Mesendoderm (in vitro differentiated cells): ENCODE measurements at regions not wholly inside any gene's neighbourhood (a gene's known extent, or its start where the extent isn't known, plus 50 kb on each side); places are given as distances from the start of the nearest gene placed in this dataset.
A peak's percentile ranks its signal among the peaks of the same experiment; 100 is the strongest.

Experiments
- DNase-seq: peaks from one replicate; pipeline ENCODE4 v3.0.0; 2013
- H2AK5ac ChIP-seq: 2 replicates; pipeline ENCODE4 v1.6.1; 2013; ENCODE audit warnings: low read length, inconsistent platforms
- H2BK120ac ChIP-seq: 2 replicates; pipeline ENCODE4 v1.6.1; 2013; ENCODE audit warnings: low read depth, mild to moderate bottlenecking, low read length, moderate library complexity, mixed read lengths
- H2BK15ac ChIP-seq: replicated peaks from 2 replicates; pipeline ENCODE4 v1.6.1; 2013; ENCODE audit warnings: low read depth, mild to moderate bottlenecking, moderate library complexity
- H2BK5ac ChIP-seq: 2 replicates; pipeline ENCODE4 v1.6.1; 2013; ENCODE audit warnings: low read length, inconsistent platforms
- H3K18ac ChIP-seq: 2 replicates; pipeline ENCODE4 v1.6.1; 2013; ENCODE audit warnings: mild to moderate bottlenecking, low read length, mixed read lengths
- H3K23ac ChIP-seq: one replicate; pipeline ENCODE4 v1.6.1; 2013; ENCODE audit warnings: low read length
- H3K27ac ChIP-seq: 2 replicates; pipeline ENCODE4 v1.5.1; 2013; ENCODE audit warnings: low read depth, mild to moderate bottlenecking, inconsistent platforms, low read length, moderate library complexity
- H3K27me3 ChIP-seq: 2 replicates; pipeline ENCODE4 v1.6.1; 2013; ENCODE audit warnings: low read length, control low read depth, mild to moderate bottlenecking, inconsistent platforms; ENCODE audit not compliant: insufficient read depth, poor library complexity
- H3K36me3 ChIP-seq: 2 replicates; pipeline ENCODE4 v1.6.1; 2013; ENCODE audit warnings: low read length, inconsistent platforms; ENCODE audit not compliant: control insufficient read depth, insufficient read depth
- H3K4ac ChIP-seq: one replicate; pipeline ENCODE4 v1.6.1; 2013; ENCODE audit warnings: low read depth, mild to moderate bottlenecking, low read length, moderate library complexity
- H3K4me1 ChIP-seq: 2 replicates; pipeline ENCODE4 v1.6.1; 2013; ENCODE audit warnings: low read depth, low read length, inconsistent platforms; ENCODE audit not compliant: control insufficient read depth
- H3K4me2 ChIP-seq: 2 replicates; pipeline ENCODE4 v1.6.1; 2013; ENCODE audit warnings: low read length
- H3K4me3 ChIP-seq: 2 replicates; pipeline ENCODE4 v1.5.1; 2013; ENCODE audit warnings: mild to moderate bottlenecking, low read length
- H3K56ac ChIP-seq: one replicate; pipeline ENCODE4 v1.6.1; 2013; ENCODE audit warnings: low read length
- H3K79me1 ChIP-seq: 2 replicates; pipeline ENCODE4 v1.6.1; 2013; ENCODE audit warnings: low read length, inconsistent platforms
- H3K79me2 ChIP-seq: 2 replicates; pipeline ENCODE4 v1.6.1; 2013; ENCODE audit warnings: mild to moderate bottlenecking, low read length; ENCODE audit not compliant: control insufficient read depth, insufficient read depth
- H3K9ac ChIP-seq: 2 replicates; pipeline ENCODE4 v1.6.1; 2013; ENCODE audit warnings: low read length, inconsistent platforms
- H4K5ac ChIP-seq: one replicate; pipeline ENCODE4 v1.6.1; 2013; ENCODE audit warnings: low read length
- H4K8ac ChIP-seq: one replicate; pipeline ENCODE4 v1.6.1; 2013; ENCODE audit warnings: low read depth, mild to moderate bottlenecking, control low read depth, low read length, moderate library complexity
- WGBS: extraction: QIAGEN DNeasy Blood & Tissue Kit; methylation state at CpG from one replicate; pipeline ENCODE4 v1.1.7; 2013; ENCODE audit warnings: low lambda C conversion rate, missing lambda C conversion rate; ENCODE audit not compliant: insufficient coverage; ENCODE audit errors: extremely low coverage; 5-methylcytosine and 5-hydroxymethylcytosine counted together

DNA sequence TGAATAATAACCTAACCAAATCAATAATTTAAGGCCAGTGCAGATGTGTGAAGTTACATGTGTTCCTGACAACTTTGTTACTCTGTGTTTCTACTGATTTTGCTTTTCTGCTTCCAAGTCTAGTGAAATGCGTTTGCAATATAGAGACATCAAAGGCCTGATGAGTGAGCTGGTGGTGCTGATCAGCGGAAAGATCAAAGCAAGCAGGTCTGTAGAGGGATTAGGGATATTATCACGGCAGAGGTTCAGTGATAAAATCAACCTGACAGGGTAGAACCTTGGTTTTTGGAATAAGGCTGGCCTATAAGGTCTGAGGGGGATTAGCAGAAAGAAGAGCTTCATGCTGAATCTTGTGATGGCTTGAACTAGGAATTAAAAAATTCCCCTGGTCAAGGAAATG, 111.7 kb downstream of the EDEM1 start:
- no peak overlapping the region for H4K5ac ChIP-seq
- H3K4me3 ChIP-seq = no peak overlapping the region
- no CpG with 5 or more reads among the region's 3 CpGs for WGBS
- H3K9ac ChIP-seq = no peak overlapping the region
- H2BK5ac ChIP-seq = no peak overlapping the region
- no peak overlapping the region for H4K8ac ChIP-seq
- no peak overlapping the region for H2AK5ac ChIP-seq
- no peak overlapping the region for H2BK120ac ChIP-seq
- no peak overlapping the region for H3K4ac ChIP-seq
- H3K18ac ChIP-seq = no peak overlapping the region
- H3K27me3 ChIP-seq = no peaks in the 10 kb centered on the region
- H3K23ac ChIP-seq = no peak overlapping the region
- H3K56ac ChIP-seq = no peak overlapping the region
- H3K36me3 ChIP-seq = no peaks in the 10 kb centered on the region
- no peaks in the 10 kb centered on the region for H3K79me2 ChIP-seq
- H3K4me1 ChIP-seq = no peaks in the 10 kb centered on the region
- H3K4me2 ChIP-seq = no peak overlapping the region
- no peak overlapping the region for H2BK15ac ChIP-seq
- no peaks in the 10 kb centered on the region for H3K79me1 ChIP-seq
- DNase-seq = peak; percentile 24
- H3K27ac ChIP-seq = no peak overlapping the region

DNA sequence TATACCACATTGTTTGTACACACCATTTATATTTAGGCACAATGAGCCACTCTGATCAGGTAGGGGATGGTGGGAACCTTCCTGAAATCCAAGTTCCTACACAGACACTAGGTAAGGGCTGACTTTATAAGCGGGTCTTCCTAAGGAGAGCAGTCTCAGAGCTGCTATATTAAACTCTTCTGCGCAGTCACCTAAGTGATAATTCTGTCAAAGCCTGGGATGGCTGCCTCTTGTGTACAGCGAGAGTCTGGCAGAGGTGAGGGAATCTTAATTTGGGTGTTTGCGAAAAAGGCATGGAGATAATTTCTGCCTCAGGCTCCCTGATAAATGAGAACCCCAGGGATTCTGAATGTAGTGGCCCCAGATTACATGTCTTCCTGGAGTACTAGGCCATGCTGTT, 113.1 kb downstream of the EDEM1 start:
- Histone ChIP-seq H2BK120ac (no peak overlapping the region), H3K79me2 (no peaks in the 10 kb centered on the region), H4K8ac (no peak overlapping the region), H3K36me3 (no peaks in the 10 kb centered on the region), H3K79me1 (no peaks in the 10 kb centered on the region), H2AK5ac (no peak overlapping the region), H4K5ac (no peak overlapping the region), H3K23ac (no peak overlapping the region), H2BK15ac (no peak overlapping the region), H3K18ac (no peak overlapping the region), H3K27ac (no peak overlapping the region), H2BK5ac (no peak overlapping the region), H3K4me2 (no peak overlapping the region), H3K56ac (no peak overlapping the region), H3K4me3 (no peak overlapping the region), H3K4me1 (no peaks in the 10 kb centered on the region), H3K9ac (no peak overlapping the region), H3K27me3 (no peaks in the 10 kb centered on the region), H3K4ac (no peak overlapping the region)
- no CpG with 5 or more reads among the region's 4 CpGs for WGBS
- DNase-seq = no peak

DNA sequence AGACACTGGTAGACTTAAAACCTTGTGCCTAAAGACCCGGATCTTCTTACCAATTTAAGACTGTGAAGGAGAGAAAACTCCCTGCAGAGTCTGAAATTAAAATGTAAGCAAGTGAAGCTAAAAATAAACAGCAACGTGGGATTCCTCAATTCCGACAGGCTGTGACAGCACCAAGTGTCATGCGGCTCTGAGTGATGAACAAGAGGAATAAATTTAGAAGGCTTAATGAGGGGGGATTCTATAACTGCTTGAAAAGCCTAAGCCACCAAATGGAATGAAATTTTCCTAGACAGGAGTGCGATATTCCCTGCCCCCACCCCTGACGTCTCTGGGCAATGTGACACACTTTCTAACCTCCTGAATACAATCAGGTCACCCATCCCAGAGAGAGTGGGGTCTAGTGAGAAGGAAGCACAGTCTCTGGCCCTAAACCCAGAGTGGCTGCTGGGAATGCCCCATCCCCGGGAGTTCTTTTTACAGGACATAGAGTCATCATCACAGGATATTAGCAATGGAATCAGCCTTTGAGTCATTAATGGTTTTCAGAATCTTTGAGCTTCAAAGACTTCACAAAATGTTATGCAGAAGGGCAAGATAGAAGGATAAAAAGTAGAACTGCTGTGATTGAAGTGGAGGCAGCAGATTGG, 114.3 kb downstream of the EDEM1 start:
- no peak overlapping the region for H3K4me3 ChIP-seq

GRCh38 chr3:5302661-5303060, 115.2 kb downstream of the EDEM1 start:
- Histone ChIP-seq H3K4ac (no peak overlapping the region), H4K8ac (no peak overlapping the region), H3K79me2 (no peaks in the 10 kb centered on the region), H3K9ac (no peak overlapping the region), H2AK5ac (no peak overlapping the region), H3K23ac (no peak overlapping the region), H3K36me3 (no peaks in the 10 kb centered on the region), H3K4me1 (no peaks in the 10 kb centered on the region), H4K5ac (no peak overlapping the region), H2BK5ac (no peak overlapping the region), H2BK120ac (no peak overlapping the region), H3K4me2 (no peak overlapping the region), H3K56ac (no peak overlapping the region), H3K27ac (no peak overlapping the region), H3K18ac (no peak overlapping the region), H3K27me3 (no peaks in the 10 kb centered on the region), H2BK15ac (no peak overlapping the region), H3K79me1 (no peaks in the 10 kb centered on the region), H3K4me3 (no peak overlapping the region)
- no peak for DNase-seq
- WGBS = no CpG with 5 or more reads among the region's 3 CpGs

More for the DNA sequence above, 114.3 kb downstream of the EDEM1 start:
- no peak for DNase-seq
- H3K23ac ChIP-seq = no peak overlapping the region
- H3K27ac ChIP-seq = no peak overlapping the region
- no peaks in the 10 kb centered on the region for H3K27me3 ChIP-seq
- no peak overlapping the region for H2BK15ac ChIP-seq
- H2BK120ac ChIP-seq = no peak overlapping the region
- H2AK5ac ChIP-seq = no peak overlapping the region
- H3K79me2 ChIP-seq = no peaks in the 10 kb centered on the region
- H3K79me1 ChIP-seq = no peaks in the 10 kb centered on the region
- no CpG with 5 or more reads among the region's 7 CpGs for WGBS
- H4K5ac ChIP-seq = no peak overlapping the region
- H2BK5ac ChIP-seq = no peak overlapping the region
- H3K56ac ChIP-seq = no peak overlapping the region
- no peaks in the 10 kb centered on the region for H3K4me1 ChIP-seq
- no peak overlapping the region for H3K18ac ChIP-seq
- no peak overlapping the region for H3K4me2 ChIP-seq
- H3K9ac ChIP-seq = no peak overlapping the region
- no peak overlapping the region for H3K4ac ChIP-seq
- no peak overlapping the region for H4K8ac ChIP-seq
- H3K36me3 ChIP-seq = no peaks in the 10 kb centered on the region

DNA sequence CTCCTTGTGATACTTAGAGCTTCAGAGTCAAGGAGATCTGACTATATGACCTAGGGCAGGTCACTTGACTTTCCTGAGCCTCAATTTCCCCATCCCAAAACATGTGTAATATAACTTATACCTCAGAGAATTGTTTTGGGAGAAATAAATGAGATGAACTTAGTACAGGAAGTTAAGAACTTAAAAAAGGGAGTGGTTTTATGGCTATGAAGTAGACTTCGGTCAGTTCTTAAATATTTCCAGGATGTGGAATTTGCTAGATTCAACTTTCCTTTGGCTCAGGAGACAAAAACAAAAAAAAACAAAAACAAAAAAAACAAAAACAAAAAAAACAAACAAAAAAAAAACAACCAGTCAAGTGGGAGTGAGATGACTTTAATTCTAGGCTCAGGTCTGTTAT, 116.7 kb downstream of the EDEM1 start:
- Histone ChIP-seq H2BK120ac (no peak overlapping the region), H3K4ac (no peak overlapping the region), H3K36me3 (no peaks in the 10 kb centered on the region), H2BK5ac (no peak overlapping the region), H3K23ac (no peak overlapping the region), H4K5ac (no peak overlapping the region), H3K4me3 (no peak overlapping the region), H3K79me1 (no peaks in the 10 kb centered on the region), H3K18ac (no peak overlapping the region), H4K8ac (no peak overlapping the region), H2AK5ac (no peak overlapping the region), H3K79me2 (no peaks in the 10 kb centered on the region), H3K9ac (no peak overlapping the region), H3K27me3 (no peaks in the 10 kb centered on the region), H3K56ac (no peak overlapping the region), H2BK15ac (no peak overlapping the region), H3K4me1 (no peaks in the 10 kb centered on the region), H3K27ac (no peak overlapping the region), H3K4me2 (no peak overlapping the region)
- DNase-seq = no peak
- no CpG with 5 or more reads among the region's 1 CpG for WGBS
